IPS-NIHi7 (cell line): ENCODE measurements at regions not wholly inside any gene's neighbourhood (a gene's known extent, or its start where the extent isn't known, plus 50 kb on each side); places are given as distances from the start of the nearest gene placed in this dataset.

ENCODE experiments used
- DNase-seq: peaks from one replicate; pipeline ENCODE4 v3.0.0; 2012; ENCODE audit warnings: mixed read lengths; ENCODE audit errors: extremely low spot score

DNA sequence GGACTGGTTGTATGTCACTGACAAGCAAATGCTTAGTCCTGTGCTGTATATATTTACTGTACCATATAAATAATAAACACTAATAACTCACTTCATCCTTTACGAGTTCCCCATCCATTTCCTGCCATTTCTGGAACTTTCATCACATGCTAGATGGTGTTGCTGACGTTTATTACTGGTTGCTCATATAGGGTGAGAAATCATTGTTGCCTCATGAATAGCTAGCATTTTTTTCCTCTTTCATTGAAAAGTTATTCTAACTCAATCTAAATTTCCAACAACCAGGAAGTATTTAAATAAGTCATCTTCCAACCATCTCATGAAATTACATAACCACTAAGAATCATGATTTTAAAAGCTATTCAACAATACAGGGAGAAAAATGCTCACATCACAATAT, 88.6 kb upstream of the RCN1 start:
- DNase-seq = no peak

DNA sequence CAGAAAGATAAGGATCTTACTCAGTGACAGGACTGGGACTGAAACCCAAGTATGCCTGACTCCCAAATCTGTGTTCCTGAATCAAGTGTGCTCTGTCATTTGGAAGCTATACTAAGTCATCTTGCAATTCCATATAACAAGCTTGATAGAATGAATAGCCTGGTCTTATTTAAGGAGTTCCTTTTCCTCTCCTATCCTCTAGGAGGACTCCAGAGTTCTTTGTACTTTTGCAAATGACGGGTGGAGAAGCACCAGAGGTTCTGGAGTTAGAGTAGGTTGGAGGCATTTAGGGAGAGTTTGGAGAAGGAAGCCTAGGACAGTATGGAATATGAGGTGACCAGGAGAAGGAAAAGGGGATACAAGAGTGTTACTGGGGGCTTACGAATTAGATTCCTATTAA, 92.9 kb upstream of the RCN1 start:
- DNase-seq = no peak

DNA sequence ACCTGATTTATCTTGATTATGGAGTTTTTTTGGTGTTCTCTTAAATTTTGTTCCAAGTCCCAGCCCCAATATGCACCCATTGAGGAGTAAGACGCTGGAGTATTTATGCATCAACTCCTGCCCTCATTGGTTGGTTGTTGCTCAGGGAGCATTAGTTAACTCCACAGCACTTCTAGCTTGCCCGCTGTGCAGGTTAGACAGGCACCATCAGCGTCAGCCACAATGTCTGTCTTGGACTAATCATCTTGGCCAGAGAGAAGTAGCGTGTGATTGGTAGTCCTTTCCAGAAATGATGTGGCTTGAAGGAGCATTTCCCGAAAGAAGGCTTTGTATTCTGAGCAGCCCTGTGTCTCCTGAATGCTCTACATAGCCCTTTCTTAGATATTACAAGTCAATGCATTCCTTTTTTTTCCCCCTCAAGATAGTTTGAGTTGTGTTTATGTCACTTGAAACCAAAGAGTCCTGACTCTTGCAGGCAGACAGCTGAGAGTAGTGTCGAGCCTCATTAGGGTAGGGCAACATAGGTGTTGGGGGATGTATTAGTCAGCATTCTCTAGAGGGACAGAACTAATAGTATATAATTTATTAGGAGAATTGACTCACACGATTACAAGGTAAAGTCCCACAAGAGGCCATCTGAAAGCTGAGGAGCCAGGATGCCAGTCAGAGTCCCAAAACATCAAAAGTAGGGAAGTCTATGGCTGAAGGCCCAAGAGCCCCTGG, 94.6 kb upstream of the RCN1 start:
- no peak for DNase-seq

DNA sequence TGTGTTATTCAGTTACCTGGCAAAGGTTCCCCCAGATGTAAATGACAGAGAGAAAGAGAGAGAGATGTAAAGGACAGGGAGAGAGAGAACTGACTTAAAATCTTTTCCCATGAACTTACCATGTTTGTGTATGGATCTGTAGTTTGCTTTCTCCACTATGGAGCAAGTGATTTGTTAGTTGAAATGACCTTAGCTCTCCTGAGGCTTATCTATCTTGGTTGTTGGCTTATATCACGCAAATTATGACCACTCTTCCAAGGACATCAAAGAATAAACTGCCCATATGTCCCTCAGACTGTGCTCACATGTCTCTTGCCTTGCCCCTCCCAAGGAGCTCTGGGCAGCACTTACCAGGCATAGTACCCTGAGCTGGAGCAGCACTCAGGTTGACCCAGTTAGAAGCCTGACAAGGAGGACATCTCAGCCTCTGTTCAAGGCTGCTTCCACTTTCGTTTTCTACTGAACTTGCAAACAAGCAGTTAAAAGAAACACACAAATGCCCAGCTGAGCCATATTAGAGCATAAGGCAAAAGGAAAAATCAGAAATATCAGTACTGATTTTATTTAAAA, 95.3 kb upstream of the RCN1 start:
- DNase-seq = no peak

GRCh38 chr11:31995032-31995431, 95.8 kb upstream of the RCN1 start:
- no peak for DNase-seq

- DNase-seq = peak; percentile 66
Measured at GRCh38 chr11:31987118-31988005, 103.5 kb upstream of the RCN1 start.

DNA sequence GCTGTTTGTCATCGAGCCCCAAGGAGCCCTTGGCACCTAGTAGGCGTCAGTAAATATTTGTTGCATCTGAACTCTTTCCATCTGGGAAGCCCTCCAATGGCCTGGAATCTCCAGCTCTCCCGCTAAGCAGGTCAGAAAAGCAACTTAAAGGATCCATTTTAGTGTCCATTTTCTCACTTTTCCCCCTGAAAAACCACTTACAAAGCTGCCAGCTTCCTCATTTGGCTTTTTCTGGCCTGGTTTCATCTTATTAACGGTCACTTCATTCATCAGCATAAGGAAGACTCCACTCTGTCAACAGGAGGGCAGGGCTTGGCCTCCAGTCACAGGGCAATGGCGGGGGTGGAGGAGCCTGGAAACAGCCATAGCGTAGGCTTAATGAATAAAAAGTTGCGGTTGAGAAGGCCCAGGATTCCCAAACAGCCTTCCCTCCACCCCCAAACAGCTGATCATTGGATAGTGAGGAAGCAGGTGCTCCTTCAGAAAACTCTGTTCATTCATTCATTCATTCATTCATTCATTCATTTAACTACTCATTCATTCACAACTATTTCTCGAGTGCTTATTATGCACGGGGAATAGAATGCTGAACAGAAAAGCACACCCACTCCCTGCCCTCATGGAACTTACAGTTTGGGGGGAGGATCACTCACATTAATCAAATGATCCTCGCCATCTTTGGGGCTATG, 104.5 kb upstream of the RCN1 start:
- DNase-seq = no peak

GRCh38 chr11:31981457-31981856, 109.4 kb upstream of the RCN1 start:
- no peak for DNase-seq

- DNase-seq = peak; percentile 46
Measured at GRCh38 chr11:31977343-31977742, 113.5 kb upstream of the RCN1 start.

GRCh38 chr11:31974366-31975136, 116.3 kb upstream of the RCN1 start:
- no peak for DNase-seq

DNA sequence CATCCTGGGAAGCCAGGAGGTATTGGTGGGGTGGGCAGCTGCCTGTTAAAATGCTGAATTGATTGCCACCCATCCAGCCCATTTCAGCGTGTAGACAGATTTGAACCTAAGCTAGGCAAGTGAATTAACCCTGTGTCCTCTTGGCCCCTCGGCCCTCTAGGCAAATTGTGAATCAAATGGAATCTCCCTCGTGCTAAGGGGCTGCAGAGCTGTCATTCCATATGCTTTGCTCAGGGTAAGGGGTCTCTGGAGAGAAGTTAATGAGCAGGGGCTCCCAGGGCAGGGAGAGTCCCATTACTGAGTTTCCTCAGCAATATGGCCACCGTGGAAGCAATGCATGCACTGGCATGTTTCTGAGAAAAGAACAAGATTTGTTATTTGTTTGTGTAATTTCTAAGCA, 117.7 kb upstream of the RCN1 start:
- DNase-seq = no peak

- DNase-seq = no peak
Measured at GRCh38 chr11:31972623-31973022, 118.3 kb upstream of the RCN1 start.

- DNase-seq = no peak
Measured at GRCh38 chr11:31969359-31969702, 121.5 kb upstream of the RCN1 start.

DNA sequence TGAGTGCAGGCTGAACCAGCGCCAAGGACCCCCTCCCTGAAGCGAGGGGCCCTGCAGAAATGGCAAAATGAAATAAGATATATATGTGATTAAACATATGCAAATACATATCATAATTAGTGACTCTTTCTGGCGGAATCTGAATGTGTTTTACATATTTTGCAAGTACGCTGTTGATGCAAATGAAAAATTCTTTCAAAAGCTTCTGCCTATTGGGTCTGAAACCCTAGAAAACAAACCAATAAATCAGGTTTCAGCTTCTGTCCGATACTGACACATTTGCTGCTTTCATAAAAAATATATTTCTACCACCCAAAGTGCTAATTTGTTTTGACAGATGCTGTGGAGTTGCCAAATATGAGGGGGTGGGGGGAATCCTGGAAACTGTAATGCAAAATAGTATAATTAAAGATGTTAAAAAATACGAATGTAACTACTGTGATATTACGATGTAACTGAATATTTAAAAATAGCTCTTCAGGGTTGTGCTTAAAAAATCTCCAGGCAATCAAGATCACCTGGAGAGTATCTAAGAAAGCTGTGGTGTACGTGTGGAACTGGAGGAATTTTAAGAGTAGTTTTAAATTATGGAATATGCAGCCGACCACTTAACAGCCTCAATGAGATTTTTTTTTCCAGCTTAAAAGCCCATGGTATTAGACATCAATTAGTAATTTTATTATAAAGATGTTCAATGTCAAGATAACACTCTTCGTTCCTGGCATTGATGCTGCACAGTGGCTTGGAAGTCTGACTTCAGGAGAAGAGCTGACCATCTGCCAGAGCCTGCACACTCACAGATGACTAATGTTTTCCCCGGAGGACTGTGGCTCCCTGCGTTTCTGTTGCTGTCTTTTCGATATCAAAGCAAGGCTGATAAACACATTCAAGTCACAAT, 122.2 kb upstream of the RCN1 start:
- DNase-seq = no peak

- no peak for DNase-seq
Measured at GRCh38 chr11:31967404-31968130, 123.3 kb upstream of the RCN1 start.

- no peak for DNase-seq
Measured at GRCh38 chr11:31966846-31967245, 124.0 kb upstream of the RCN1 start.

DNA sequence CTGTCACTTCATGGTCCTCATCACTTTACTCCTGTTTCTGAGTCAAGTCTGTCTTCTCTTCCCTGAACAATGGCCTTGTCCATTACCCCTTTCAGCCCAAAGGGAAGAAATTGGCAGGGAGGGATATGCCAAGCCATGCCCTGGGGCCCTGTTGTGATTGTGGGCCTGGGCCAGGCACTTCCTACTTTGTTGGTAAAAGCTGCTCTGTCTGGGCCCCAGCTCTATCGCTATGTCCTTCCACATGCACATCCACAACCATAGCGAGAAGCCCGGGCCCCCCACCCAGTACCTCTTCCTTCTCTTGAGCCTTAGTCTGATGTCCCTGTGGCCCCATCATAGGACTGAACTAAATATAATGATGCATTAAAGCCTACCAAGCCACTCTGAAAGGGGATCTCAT, 126.7 kb upstream of the RCN1 start:
- DNase-seq = no peak

- DNase-seq = no peak
Measured at GRCh38 chr11:31960126-31960525, 130.7 kb upstream of the RCN1 start.

GRCh38 chr11:31959716-31960115, 131.2 kb upstream of the RCN1 start:
- DNase-seq = peak; percentile 22
